Mesendoderm (in vitro differentiated cells): ENCODE measurements at regions not wholly inside any gene's neighbourhood (a gene's known extent, or its start where the extent isn't known, plus 50 kb on each side); places are given as distances from the start of the nearest gene placed in this dataset.

Experiments used
- DNase-seq: peaks from one replicate; pipeline ENCODE4 v3.0.0; 2013
- H2AK5ac ChIP-seq: 2 replicates; pipeline ENCODE4 v1.6.1; 2013; ENCODE audit warnings: low read length, inconsistent platforms
- H2BK120ac ChIP-seq: 2 replicates; pipeline ENCODE4 v1.6.1; 2013; ENCODE audit warnings: low read depth, mild to moderate bottlenecking, low read length, moderate library complexity, mixed read lengths
- H2BK15ac ChIP-seq: replicated peaks from 2 replicates; pipeline ENCODE4 v1.6.1; 2013; ENCODE audit warnings: low read depth, mild to moderate bottlenecking, moderate library complexity
- H2BK5ac ChIP-seq: 2 replicates; pipeline ENCODE4 v1.6.1; 2013; ENCODE audit warnings: low read length, inconsistent platforms
- H3K18ac ChIP-seq: 2 replicates; pipeline ENCODE4 v1.6.1; 2013; ENCODE audit warnings: mild to moderate bottlenecking, low read length, mixed read lengths
- H3K23ac ChIP-seq: one replicate; pipeline ENCODE4 v1.6.1; 2013; ENCODE audit warnings: low read length
- H3K27ac ChIP-seq: 2 replicates; pipeline ENCODE4 v1.5.1; 2013; ENCODE audit warnings: low read depth, mild to moderate bottlenecking, inconsistent platforms, low read length, moderate library complexity
- H3K27me3 ChIP-seq: 2 replicates; pipeline ENCODE4 v1.6.1; 2013; ENCODE audit warnings: low read length, control low read depth, mild to moderate bottlenecking, inconsistent platforms; ENCODE audit not compliant: insufficient read depth, poor library complexity
- H3K36me3 ChIP-seq: 2 replicates; pipeline ENCODE4 v1.6.1; 2013; ENCODE audit warnings: low read length, inconsistent platforms; ENCODE audit not compliant: control insufficient read depth, insufficient read depth
- H3K4ac ChIP-seq: one replicate; pipeline ENCODE4 v1.6.1; 2013; ENCODE audit warnings: low read depth, mild to moderate bottlenecking, low read length, moderate library complexity
- H3K4me1 ChIP-seq: 2 replicates; pipeline ENCODE4 v1.6.1; 2013; ENCODE audit warnings: low read depth, low read length, inconsistent platforms; ENCODE audit not compliant: control insufficient read depth
- H3K4me2 ChIP-seq: 2 replicates; pipeline ENCODE4 v1.6.1; 2013; ENCODE audit warnings: low read length
- H3K4me3 ChIP-seq: 2 replicates; pipeline ENCODE4 v1.5.1; 2013; ENCODE audit warnings: mild to moderate bottlenecking, low read length
- H3K56ac ChIP-seq: one replicate; pipeline ENCODE4 v1.6.1; 2013; ENCODE audit warnings: low read length
- H3K79me1 ChIP-seq: 2 replicates; pipeline ENCODE4 v1.6.1; 2013; ENCODE audit warnings: low read length, inconsistent platforms
- H3K79me2 ChIP-seq: 2 replicates; pipeline ENCODE4 v1.6.1; 2013; ENCODE audit warnings: mild to moderate bottlenecking, low read length; ENCODE audit not compliant: control insufficient read depth, insufficient read depth
- H3K9ac ChIP-seq: 2 replicates; pipeline ENCODE4 v1.6.1; 2013; ENCODE audit warnings: low read length, inconsistent platforms
- H4K5ac ChIP-seq: one replicate; pipeline ENCODE4 v1.6.1; 2013; ENCODE audit warnings: low read length
- H4K8ac ChIP-seq: one replicate; pipeline ENCODE4 v1.6.1; 2013; ENCODE audit warnings: low read depth, mild to moderate bottlenecking, control low read depth, low read length, moderate library complexity
- WGBS: extraction: QIAGEN DNeasy Blood & Tissue Kit; methylation state at CpG from one replicate; pipeline ENCODE4 v1.1.7; 2013; ENCODE audit warnings: low lambda C conversion rate, missing lambda C conversion rate; ENCODE audit not compliant: insufficient coverage; ENCODE audit errors: extremely low coverage; 5-methylcytosine and 5-hydroxymethylcytosine counted together

DNA sequence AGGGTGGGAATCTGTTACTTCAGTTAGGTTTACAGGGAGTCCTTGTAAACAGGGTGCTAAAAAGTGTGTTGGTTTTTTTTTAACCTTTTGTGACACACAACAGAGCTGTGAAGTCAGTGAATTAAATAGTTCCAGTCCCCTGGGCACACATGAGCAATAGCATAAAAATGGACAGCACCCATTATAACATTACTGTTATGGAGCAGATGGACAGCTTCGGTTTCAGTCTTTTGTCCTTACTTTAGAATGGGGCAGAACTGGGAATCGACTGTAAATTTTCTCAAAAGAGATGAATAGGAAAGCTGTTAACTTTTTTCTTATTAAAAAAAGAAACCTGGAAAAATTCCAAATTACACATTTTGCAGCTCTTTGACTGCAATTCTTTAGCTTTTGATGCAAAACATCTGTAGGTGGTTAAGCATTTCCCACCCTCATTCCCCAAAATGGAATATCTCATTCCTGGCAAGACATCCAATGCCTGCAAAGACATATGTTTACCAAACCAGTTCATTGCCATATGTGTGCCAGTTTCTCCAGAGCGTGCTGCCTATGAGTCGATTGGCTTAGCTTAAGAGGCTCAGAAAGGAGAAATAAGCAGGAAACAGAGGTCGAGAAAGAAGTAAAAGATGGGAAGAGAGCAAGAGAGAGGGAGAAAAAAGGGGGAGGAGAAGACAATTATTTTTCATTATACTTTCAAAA lies 212.3 kb upstream of the TMEM161B start:
- Histone ChIP-seq H4K5ac (no peak overlapping the region), H3K56ac (no peak overlapping the region), H3K18ac (no peak overlapping the region), H3K79me1 (no peaks in the 10 kb centered on the region), H2AK5ac (no peak overlapping the region), H3K4me1 (no peaks in the 10 kb centered on the region), H3K79me2 (no peaks in the 10 kb centered on the region), H3K9ac (no peak overlapping the region), H3K27ac (no peak overlapping the region), H3K27me3 (no peaks in the 10 kb centered on the region), H3K4me3 (no peak overlapping the region), H2BK15ac (no peak overlapping the region), H3K4me2 (no peak overlapping the region), H3K4ac (no peak overlapping the region), H3K23ac (no peak overlapping the region), H4K8ac (no peak overlapping the region), H2BK5ac (no peak overlapping the region), H2BK120ac (no peak overlapping the region), H3K36me3 (no peaks in the 10 kb centered on the region)
- no peak for DNase-seq
- no CpG with 5 or more reads among the region's 5 CpGs for WGBS

DNA sequence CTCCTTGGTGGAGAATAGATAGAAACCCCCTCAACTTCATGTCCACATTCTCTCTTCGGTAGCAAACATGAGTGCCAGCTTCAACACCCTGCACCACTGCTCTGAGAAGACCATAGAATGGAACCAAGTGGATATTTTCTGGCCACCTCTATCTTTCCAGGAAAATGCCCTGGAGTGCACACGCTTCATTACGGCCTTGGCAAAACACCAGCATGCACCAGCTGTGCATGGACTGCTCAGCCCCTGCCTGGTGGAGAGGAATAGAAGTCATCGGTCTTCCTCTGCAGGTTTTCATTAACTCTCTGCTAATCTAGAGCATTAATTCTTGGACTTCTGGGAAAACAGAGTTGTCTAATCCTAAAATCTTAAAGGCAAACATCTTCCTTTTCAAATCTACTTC lies 211.6 kb upstream of the TMEM161B start:
- Histone ChIP-seq H3K56ac (no peak overlapping the region), H3K4ac (no peak overlapping the region), H3K36me3 (no peaks in the 10 kb centered on the region), H2BK5ac (no peak overlapping the region), H3K4me1 (no peaks in the 10 kb centered on the region), H2BK15ac (no peak overlapping the region), H4K5ac (no peak overlapping the region), H2AK5ac (no peak overlapping the region), H3K79me1 (no peaks in the 10 kb centered on the region), H3K9ac (no peak overlapping the region), H3K4me2 (no peak overlapping the region), H3K23ac (no peak overlapping the region), H3K79me2 (no peaks in the 10 kb centered on the region), H2BK120ac (no peak overlapping the region), H4K8ac (no peak overlapping the region), H3K18ac (no peak overlapping the region), H3K27me3 (no peaks in the 10 kb centered on the region), H3K27ac (no peak overlapping the region), H3K4me3 (no peak overlapping the region)
- DNase-seq, result no peak
- no CpG with 5 or more reads among the region's 4 CpGs for WGBS

DNA sequence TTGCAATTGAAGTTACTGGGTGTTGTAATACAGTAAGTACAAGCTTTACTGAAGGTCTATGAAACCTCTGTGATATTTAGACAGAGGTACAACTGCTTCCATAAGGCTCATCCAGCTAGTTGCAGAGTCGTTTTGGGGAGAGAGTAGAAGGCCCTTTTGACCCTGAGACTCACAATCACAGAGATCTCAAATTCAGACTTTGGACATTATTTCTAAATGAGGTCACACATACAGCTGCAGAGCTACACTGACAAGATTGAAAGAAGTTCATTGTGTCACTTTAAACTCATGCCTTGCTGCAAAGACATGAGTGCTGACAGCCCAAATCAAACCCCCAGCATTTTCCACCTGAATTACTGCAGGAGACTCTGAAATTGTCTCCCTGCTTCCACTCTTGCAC lies 205.9 kb upstream of the TMEM161B start:
- DNase-seq, result no peak
- no peak overlapping the region for H4K8ac ChIP-seq
- H2BK15ac ChIP-seq, result no peak overlapping the region
- no peaks in the 10 kb centered on the region for H3K79me1 ChIP-seq
- no peak overlapping the region for H3K4me2 ChIP-seq
- no peak overlapping the region for H3K18ac ChIP-seq
- H3K56ac ChIP-seq, result no peak overlapping the region
- H4K5ac ChIP-seq, result no peak overlapping the region
- H3K4me3 ChIP-seq, result no peak overlapping the region
- H3K4me1 ChIP-seq, result no peaks in the 10 kb centered on the region
- no peak overlapping the region for H3K9ac ChIP-seq
- no peak overlapping the region for H2BK120ac ChIP-seq
- no peak overlapping the region for H3K23ac ChIP-seq
- WGBS, result no CpG with 5 or more reads among the region's 1 CpG
- no peak overlapping the region for H2AK5ac ChIP-seq
- H3K36me3 ChIP-seq, result no peaks in the 10 kb centered on the region
- H2BK5ac ChIP-seq, result no peak overlapping the region
- no peaks in the 10 kb centered on the region for H3K27me3 ChIP-seq
- H3K4ac ChIP-seq, result no peak overlapping the region
- H3K27ac ChIP-seq, result no peak overlapping the region
- H3K79me2 ChIP-seq, result no peaks in the 10 kb centered on the region

DNA sequence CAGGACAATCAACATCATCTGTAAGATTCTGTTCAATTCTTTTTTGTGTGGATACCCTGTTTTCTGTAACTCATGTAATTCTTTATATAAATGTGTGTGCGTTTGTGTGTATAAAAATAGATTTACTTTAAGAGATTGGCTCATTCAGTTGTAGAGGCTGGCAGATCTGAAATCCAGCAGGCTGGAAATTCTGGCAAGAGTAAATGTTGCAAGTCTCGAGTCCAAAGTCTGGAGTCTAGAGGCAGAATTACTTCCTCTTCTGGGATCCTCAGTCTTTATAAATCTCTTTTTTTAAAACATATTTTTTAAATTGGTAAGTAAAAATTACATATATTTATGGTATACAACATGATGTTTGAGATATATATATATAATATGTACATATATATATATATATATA lies 202.1 kb upstream of the TMEM161B start:
- DNase-seq, result no peak
- Histone ChIP-seq H2BK15ac (no peak overlapping the region), H3K27ac (no peak overlapping the region), H3K79me1 (no peaks in the 10 kb centered on the region), H3K4me1 (no peaks in the 10 kb centered on the region), H3K4ac (no peak overlapping the region), H3K4me2 (no peak overlapping the region), H3K4me3 (no peak overlapping the region), H2BK120ac (no peak overlapping the region), H4K5ac (no peak overlapping the region), H3K36me3 (no peaks in the 10 kb centered on the region), H3K27me3 (no peaks in the 10 kb centered on the region), H3K79me2 (no peaks in the 10 kb centered on the region), H3K23ac (no peak overlapping the region), H3K9ac (no peak overlapping the region), H4K8ac (no peak overlapping the region), H2AK5ac (no peak overlapping the region), H3K56ac (no peak overlapping the region), H2BK5ac (no peak overlapping the region), H3K18ac (no peak overlapping the region)
- WGBS, result no CpG with 5 or more reads among the region's 2 CpGs

DNA sequence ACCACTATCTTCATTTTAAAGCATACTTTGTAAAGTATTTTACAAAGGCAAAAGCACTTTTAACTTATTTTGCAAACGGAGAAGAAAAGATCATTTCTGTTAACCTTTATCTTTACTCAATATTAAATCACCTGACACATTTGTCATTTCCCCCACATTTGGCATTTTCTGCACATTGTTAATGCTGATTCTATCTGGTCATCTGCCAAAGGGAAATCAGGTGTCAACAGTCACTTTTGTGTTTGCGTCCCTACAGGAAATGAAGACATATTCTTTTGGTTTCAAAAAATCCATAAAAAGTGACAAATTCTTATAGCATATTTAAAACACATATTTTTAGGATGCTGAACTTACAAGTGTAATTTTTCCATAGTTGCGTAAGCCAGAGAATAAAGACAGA lies 191.3 kb upstream of the TMEM161B start:
- no peak overlapping the region for H3K4me3 ChIP-seq
- H4K8ac ChIP-seq, result no peak overlapping the region
- no peak for DNase-seq
- no peaks in the 10 kb centered on the region for H3K27me3 ChIP-seq
- H3K79me2 ChIP-seq, result no peaks in the 10 kb centered on the region
- H3K79me1 ChIP-seq, result no peaks in the 10 kb centered on the region
- no peak overlapping the region for H2BK120ac ChIP-seq
- no peaks in the 10 kb centered on the region for H3K36me3 ChIP-seq
- H4K5ac ChIP-seq, result no peak overlapping the region
- no peak overlapping the region for H2BK5ac ChIP-seq
- H3K23ac ChIP-seq, result no peak overlapping the region
- no peaks in the 10 kb centered on the region for H3K4me1 ChIP-seq
- no peak overlapping the region for H2BK15ac ChIP-seq
- H3K27ac ChIP-seq, result no peak overlapping the region
- H3K4ac ChIP-seq, result no peak overlapping the region
- no CpG with 5 or more reads among the region's 3 CpGs for WGBS
- no peak overlapping the region for H3K56ac ChIP-seq
- H3K4me2 ChIP-seq, result no peak overlapping the region
- no peak overlapping the region for H2AK5ac ChIP-seq
- no peak overlapping the region for H3K18ac ChIP-seq
- no peak overlapping the region for H3K9ac ChIP-seq

DNA sequence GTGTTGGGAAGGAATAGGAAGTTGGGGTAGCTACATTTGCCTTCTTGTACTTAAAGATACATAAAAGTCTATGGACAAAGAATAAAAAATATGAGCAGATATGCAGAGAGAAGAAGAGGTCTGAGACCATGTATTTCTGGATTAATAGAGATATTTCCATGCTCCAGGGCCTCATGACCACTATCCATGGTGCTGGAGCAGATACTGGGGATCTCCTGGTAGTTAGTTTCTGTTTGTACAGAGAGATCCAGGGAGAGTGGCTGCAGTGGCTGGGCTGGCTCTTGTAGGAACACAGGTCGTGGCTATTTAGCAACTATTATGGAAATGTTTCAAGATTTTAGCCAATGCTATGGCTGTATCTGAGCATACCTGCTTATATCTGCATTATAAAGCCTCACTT lies 184.2 kb upstream of the TMEM161B start:
- no peak overlapping the region for H2BK5ac ChIP-seq
- H3K27me3 ChIP-seq, result no peaks in the 10 kb centered on the region
- no CpG with 5 or more reads among the region's 1 CpG for WGBS
- no peak overlapping the region for H4K8ac ChIP-seq
- no peak overlapping the region for H3K27ac ChIP-seq
- no peak overlapping the region for H2BK120ac ChIP-seq
- H3K18ac ChIP-seq, result no peak overlapping the region
- no peaks in the 10 kb centered on the region for H3K79me1 ChIP-seq
- no peak overlapping the region for H3K4me2 ChIP-seq
- no peak overlapping the region for H3K4ac ChIP-seq
- H2BK15ac ChIP-seq, result no peak overlapping the region
- H3K4me1 ChIP-seq, result no peaks in the 10 kb centered on the region
- H3K9ac ChIP-seq, result no peak overlapping the region
- H3K36me3 ChIP-seq, result no peaks in the 10 kb centered on the region
- no peak overlapping the region for H3K56ac ChIP-seq
- H3K79me2 ChIP-seq, result no peaks in the 10 kb centered on the region
- H4K5ac ChIP-seq, result no peak overlapping the region
- DNase-seq, result peak; percentile 22
- H3K4me3 ChIP-seq, result no peak overlapping the region
- H2AK5ac ChIP-seq, result no peak overlapping the region
- no peak overlapping the region for H3K23ac ChIP-seq
